NCI-H526 treated with DMSO at 0.1 percent for 48 hours (cell line): ENCODE measurements at regions not wholly inside any gene's neighbourhood (a gene's known extent, or its start where the extent isn't known, plus 50 kb on each side); places are given as distances from the start of the nearest gene placed in this dataset.

ENCODE experiments used
- DNase-seq: peaks from one replicate; lab custom pipeline; 2025; lab: John Stamatoyannopoulos, UW

- DNase-seq, result no peak
Observed at GRCh38 chr6:147621263-147621662, 112.8 kb downstream of the SAMD5 start.

GRCh38 chr6:147621961-147622360, 113.5 kb downstream of the SAMD5 start:
- DNase-seq, result no peak

GRCh38 chr6:147624946-147625515, 116.5 kb downstream of the SAMD5 start:
- no peak for DNase-seq

GRCh38 chr6:147625946-147626345, 117.5 kb downstream of the SAMD5 start:
- no peak for DNase-seq

GRCh38 chr6:147627411-147627810, 118.9 kb downstream of the SAMD5 start:
- peak; percentile 62 for DNase-seq

GRCh38 chr6:147633191-147633590, 124.7 kb downstream of the SAMD5 start:
- no peak for DNase-seq

GRCh38 chr6:147637620-147638195, 129.2 kb downstream of the SAMD5 start:
- DNase-seq, result no peak

GRCh38 chr6:147639279-147639678, 130.8 kb downstream of the SAMD5 start:
- DNase-seq, result no peak

GRCh38 chr6:147640606-147641005, 132.1 kb downstream of the SAMD5 start:
- no peak for DNase-seq

GRCh38 chr6:147641511-147641910, 133.0 kb downstream of the SAMD5 start:
- no peak for DNase-seq

- DNase-seq, result no peak
Observed at GRCh38 chr6:147642458-147642857, 134.0 kb downstream of the SAMD5 start.

GRCh38 chr6:147643341-147644200, 135.1 kb downstream of the SAMD5 start:
- peak; percentile 91 for DNase-seq

- no peak for DNase-seq
Observed at GRCh38 chr6:147648916-147649315, 140.4 kb downstream of the SAMD5 start.

- peak; percentile 11 for DNase-seq
Observed at GRCh38 chr6:147651249-147652063, 143.0 kb downstream of the SAMD5 start.

GRCh38 chr6:147653631-147654030, 145.1 kb downstream of the SAMD5 start:
- DNase-seq, result no peak

GRCh38 chr6:147654103-147654845, 145.8 kb downstream of the SAMD5 start:
- DNase-seq, result no peak

GRCh38 chr6:147660334-147661311, 152.1 kb downstream of the SAMD5 start:
- DNase-seq, result no peak

GRCh38 chr6:147662646-147663045, 154.2 kb downstream of the SAMD5 start:
- DNase-seq, result no peak

- DNase-seq, result no peak
Observed at GRCh38 chr6:147664092-147664491, 155.6 kb downstream of the SAMD5 start.

GRCh38 chr6:147666255-147666654, 157.8 kb downstream of the SAMD5 start:
- DNase-seq, result no peak
